ENCODE measurements at regions not wholly inside any gene's neighbourhood (a gene's known extent, or its start where the extent isn't known, plus 50 kb on each side); places are given as distances from the start of the nearest gene placed in this dataset.

GRCh38 chr4:13970349-13970748 is 342.8 kb upstream of the BOD1L1 start:
- no peak for DNase-seq (ENCODE audit: low read depth, low spot score)
- H3K27ac ChIP-seq: no peak overlapping the region

- no peak overlapping the region for H3K27ac ChIP-seq
- no peak for DNase-seq (ENCODE audit: low read depth, low spot score)
Observed at GRCh38 chr4:13977746-13978145, 350.2 kb upstream of the BOD1L1 start.

GRCh38 chr4:13980317-13981310 is 353.1 kb upstream of the BOD1L1 start:
- H3K27ac ChIP-seq: no peak overlapping the region
- DNase-seq (ENCODE audit: low read depth, low spot score): peak; percentile 57

GRCh38 chr4:13981499-13981898 is 354.0 kb upstream of the BOD1L1 start:
- no peak for DNase-seq (ENCODE audit: low read depth, low spot score)
- no peak overlapping the region for H3K27ac ChIP-seq

- DNase-seq (ENCODE audit: low read depth, low spot score): no peak
- H3K27ac ChIP-seq: no peak overlapping the region
Observed at GRCh38 chr4:13982010-13982409, 354.5 kb upstream of the BOD1L1 start.

GRCh38 chr4:13983189-13983790 is 355.8 kb upstream of the BOD1L1 start:
- no peak overlapping the region for H3K27ac ChIP-seq
- DNase-seq (ENCODE audit: low read depth, low spot score): no peak

- DNase-seq (ENCODE audit: low read depth, low spot score): no peak
- H3K27ac ChIP-seq: no peak overlapping the region
Observed at GRCh38 chr4:13984991-13985800, 357.7 kb upstream of the BOD1L1 start.

GRCh38 chr4:13985837-13986236 is 358.3 kb upstream of the BOD1L1 start:
- H3K27ac ChIP-seq: no peak overlapping the region

GRCh38 chr4:13986548-13986947 is 359.0 kb upstream of the BOD1L1 start:
- no peak overlapping the region for H3K27ac ChIP-seq
- no peak for DNase-seq (ENCODE audit: low read depth, low spot score)

More at GRCh38 chr4:13985837-13986236, 358.3 kb upstream of the BOD1L1 start:
- no peak for DNase-seq (ENCODE audit: low read depth, low spot score)

GRCh38 chr4:13988353-13989305 is 361.1 kb upstream of the BOD1L1 start:
- peak overlapping the region; percentile 43 for H3K27ac ChIP-seq
- DNase-seq (ENCODE audit: low read depth, low spot score): peak; percentile 22

- no peak for DNase-seq (ENCODE audit: low read depth, low spot score)
- peak overlapping the region; percentile 43 for H3K27ac ChIP-seq
Observed at GRCh38 chr4:13989501-13989900, 362.0 kb upstream of the BOD1L1 start.

- no peak overlapping the region for H3K27ac ChIP-seq
- no peak for DNase-seq (ENCODE audit: low read depth, low spot score)
Observed at GRCh38 chr4:13990596-13991589, 363.4 kb upstream of the BOD1L1 start.

GRCh38 chr4:13992041-13992440 is 364.5 kb upstream of the BOD1L1 start:
- no peak overlapping the region for H3K27ac ChIP-seq
- no peak for DNase-seq (ENCODE audit: low read depth, low spot score)

- no peak overlapping the region for H3K27ac ChIP-seq
- no peak for DNase-seq (ENCODE audit: low read depth, low spot score)
Observed at GRCh38 chr4:13992975-13993520, 365.5 kb upstream of the BOD1L1 start.

GRCh38 chr4:13994016-13994415 is 366.5 kb upstream of the BOD1L1 start:
- no peak overlapping the region for H3K27ac ChIP-seq
- no peak for DNase-seq (ENCODE audit: low read depth, low spot score)

- H3K27ac ChIP-seq: no peak overlapping the region
- DNase-seq (ENCODE audit: low read depth, low spot score): no peak
Observed at GRCh38 chr4:13998850-13999445, 371.4 kb upstream of the BOD1L1 start.

GRCh38 chr4:14000091-14000814 is 372.7 kb upstream of the BOD1L1 start:
- H3K27ac ChIP-seq: no peak overlapping the region
- DNase-seq (ENCODE audit: low read depth, low spot score): peak; percentile 18

Data from epithelial cell of prostate (primary cell).